NCI-H82 treated with DMSO at 0.1 percent for 48 hours (cell line): ENCODE measurements at regions not wholly inside any gene's neighbourhood (a gene's known extent, or its start where the extent isn't known, plus 50 kb on each side); places are given as distances from the start of the nearest gene placed in this dataset.

ENCODE experiments used
- DNase-seq: peaks from one replicate; lab custom pipeline; 2025; ENCODE audit not compliant: unreplicated experiment; lab: John Stamatoyannopoulos, UW

- no peak for DNase-seq
Measured at GRCh38 chr21:15422783-15423182, 307.0 kb upstream of the USP25 start.

- DNase-seq: no peak
Measured at GRCh38 chr21:15423676-15424445, 305.9 kb upstream of the USP25 start.

GRCh38 chr21:15425049-15425448 lies 304.7 kb upstream of the USP25 start:
- DNase-seq: no peak

GRCh38 chr21:15430023-15430422 lies 299.8 kb upstream of the USP25 start:
- DNase-seq: peak; percentile 3

- DNase-seq: no peak
Measured at GRCh38 chr21:15430577-15430976, 299.2 kb upstream of the USP25 start.

GRCh38 chr21:15431053-15431452 lies 298.7 kb upstream of the USP25 start:
- no peak for DNase-seq

GRCh38 chr21:15433091-15433490 lies 296.7 kb upstream of the USP25 start:
- DNase-seq: no peak

- no peak for DNase-seq
Measured at GRCh38 chr21:15434163-15434905, 295.4 kb upstream of the USP25 start.

GRCh38 chr21:15436031-15436430 lies 293.8 kb upstream of the USP25 start:
- DNase-seq: no peak

GRCh38 chr21:15437883-15438282 lies 291.9 kb upstream of the USP25 start:
- DNase-seq: no peak

- DNase-seq: no peak
Measured at GRCh38 chr21:15439726-15440125, 290.1 kb upstream of the USP25 start.

GRCh38 chr21:15441060-15441493 lies 288.7 kb upstream of the USP25 start:
- no peak for DNase-seq

- no peak for DNase-seq
Measured at GRCh38 chr21:15441992-15442391, 287.8 kb upstream of the USP25 start.

GRCh38 chr21:15442743-15443469 lies 286.9 kb upstream of the USP25 start:
- DNase-seq: no peak

- no peak for DNase-seq
Measured at GRCh38 chr21:15443740-15444117, 286.1 kb upstream of the USP25 start.

- DNase-seq: no peak
Measured at GRCh38 chr21:15444118-15444960, 285.4 kb upstream of the USP25 start.

GRCh38 chr21:15445327-15445726 lies 284.5 kb upstream of the USP25 start:
- DNase-seq: no peak

GRCh38 chr21:15446223-15446622 lies 283.6 kb upstream of the USP25 start:
- DNase-seq: no peak

GRCh38 chr21:15449556-15449955 lies 280.2 kb upstream of the USP25 start:
- DNase-seq: no peak

GRCh38 chr21:15453261-15453660 lies 276.5 kb upstream of the USP25 start:
- no peak for DNase-seq

GRCh38 chr21:15453785-15454184 lies 276.0 kb upstream of the USP25 start:
- peak; percentile 27 for DNase-seq
